GM21825 (cell line): ENCODE measurements at regions not wholly inside any gene's neighbourhood (a gene's known extent, or its start where the extent isn't known, plus 50 kb on each side); places are given as distances from the start of the nearest gene placed in this dataset.
"Not testable (repeated sequence)": the region's sequence is repeated elsewhere in the genome, so short reads cannot be mapped to it uniquely, and the experiment has no call there.

Experiments used
- ATAC-seq: cut with Tn5 transposase; IDR thresholded peaks from one replicate; pipeline ENCODE4 v1.9.1; 2021; ENCODE audit warnings: mild to moderate bottlenecking, moderate library complexity; ENCODE audit not compliant: unreplicated experiment

GRCh38 chr4:116342143-116342542 is 743.2 kb downstream of the TRAM1L1 start:
- no peak for ATAC-seq

- no peak for ATAC-seq
These were observed 752.9 kb downstream of the TRAM1L1 start for GRCh38 chr4:116332508-116332907.

- ATAC-seq, result no peak
These were observed 757.0 kb downstream of the TRAM1L1 start for GRCh38 chr4:116328261-116328860.

GRCh38 chr4:116323606-116324005 is 761.8 kb downstream of the TRAM1L1 start:
- no peak for ATAC-seq

GRCh38 chr4:116321471-116321870 is 763.9 kb downstream of the TRAM1L1 start:
- ATAC-seq, result no peak

GRCh38 chr4:116320859-116321258 is 764.5 kb downstream of the TRAM1L1 start:
- ATAC-seq, result no peak

GRCh38 chr4:116303736-116304188 is 781.6 kb downstream of the TRAM1L1 start:
- no peak for ATAC-seq

- ATAC-seq, result no peak
These were observed 782.2 kb downstream of the TRAM1L1 start for GRCh38 chr4:116302990-116303735.

GRCh38 chr4:116275006-116275405 is 810.4 kb downstream of the TRAM1L1 start:
- ATAC-seq, result no peak

GRCh38 chr4:116272336-116272735 is 813.0 kb downstream of the TRAM1L1 start:
- no peak for ATAC-seq

GRCh38 chr4:116260931-116261330 is 824.4 kb downstream of the TRAM1L1 start:
- ATAC-seq, result not testable (repeated sequence)

- ATAC-seq, result no peak
These were observed 840.6 kb downstream of the TRAM1L1 start for GRCh38 chr4:116244771-116245170.

- no peak for ATAC-seq
These were observed 841.9 kb downstream of the TRAM1L1 start for GRCh38 chr4:116243431-116243830.

GRCh38 chr4:116233971-116234370 is 851.4 kb downstream of the TRAM1L1 start:
- ATAC-seq, result no peak

- ATAC-seq, result not testable (repeated sequence)
These were observed 853.4 kb downstream of the TRAM1L1 start for GRCh38 chr4:116231999-116232398.

- no peak for ATAC-seq
These were observed 856.0 kb downstream of the TRAM1L1 start for GRCh38 chr4:116229420-116229819.

- ATAC-seq, result no peak
These were observed 862.2 kb downstream of the TRAM1L1 start for GRCh38 chr4:116223040-116223732.

- no peak for ATAC-seq
These were observed 867.6 kb downstream of the TRAM1L1 start for GRCh38 chr4:116217781-116218180.

- ATAC-seq, result no peak
These were observed 869.8 kb downstream of the TRAM1L1 start for GRCh38 chr4:116215622-116216021.

GRCh38 chr4:116202524-116202923 is 882.9 kb downstream of the TRAM1L1 start:
- ATAC-seq, result no peak

- ATAC-seq, result no peak
These were observed 888.0 kb downstream of the TRAM1L1 start for GRCh38 chr4:116197317-116197809.

GRCh38 chr4:116183241-116183640 is 902.1 kb downstream of the TRAM1L1 start:
- no peak for ATAC-seq
